D721Med (cell line): ENCODE measurements at regions not wholly inside any gene's neighbourhood (a gene's known extent, or its start where the extent isn't known, plus 50 kb on each side); places are given as distances from the start of the nearest gene placed in this dataset.

Experiments
- DNase-seq: peaks from one replicate; pipeline ENCODE4 v3.0.0; 2011; ENCODE audit warnings: low spot score; ENCODE audit not compliant: insufficient read length
- FAIRE-seq: peaks from 2 replicates; lab custom pipeline; 2011; peaks lifted over from hg19 to GRCh38; lab: Jason Lieb, UNC
- TF ChIP-seq, protein P1 (sequence below): IDR thresholded peaks from 2 replicates; pipeline ENCODE4 v1.5.1; 2012; ENCODE audit warnings: mild to moderate bottlenecking, control low read depth; ENCODE audit not compliant: insufficient read depth; ENCODE audit errors: missing control alignments

DNA sequence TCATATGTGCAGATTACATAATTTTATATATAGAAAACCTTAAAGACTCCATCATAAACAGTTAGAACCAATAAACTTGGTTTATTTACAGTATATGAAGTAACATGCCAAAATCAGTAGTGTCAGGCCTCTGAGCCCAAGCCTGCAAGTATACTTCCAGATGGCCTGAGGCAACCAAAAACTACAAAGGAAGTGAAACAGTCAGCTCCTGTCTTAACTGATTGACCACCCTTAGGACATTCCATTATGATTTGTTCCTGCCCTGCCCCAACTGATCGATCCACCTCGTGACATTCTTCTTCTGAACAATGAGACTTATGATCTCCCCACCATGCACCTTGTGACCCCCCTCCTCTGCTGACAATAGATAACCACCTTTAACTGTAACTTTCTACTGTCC lies 630.3 kb downstream of the AMY1C start:
- DNase-seq, result no peak
- TF ChIP-seq, protein P1, sequence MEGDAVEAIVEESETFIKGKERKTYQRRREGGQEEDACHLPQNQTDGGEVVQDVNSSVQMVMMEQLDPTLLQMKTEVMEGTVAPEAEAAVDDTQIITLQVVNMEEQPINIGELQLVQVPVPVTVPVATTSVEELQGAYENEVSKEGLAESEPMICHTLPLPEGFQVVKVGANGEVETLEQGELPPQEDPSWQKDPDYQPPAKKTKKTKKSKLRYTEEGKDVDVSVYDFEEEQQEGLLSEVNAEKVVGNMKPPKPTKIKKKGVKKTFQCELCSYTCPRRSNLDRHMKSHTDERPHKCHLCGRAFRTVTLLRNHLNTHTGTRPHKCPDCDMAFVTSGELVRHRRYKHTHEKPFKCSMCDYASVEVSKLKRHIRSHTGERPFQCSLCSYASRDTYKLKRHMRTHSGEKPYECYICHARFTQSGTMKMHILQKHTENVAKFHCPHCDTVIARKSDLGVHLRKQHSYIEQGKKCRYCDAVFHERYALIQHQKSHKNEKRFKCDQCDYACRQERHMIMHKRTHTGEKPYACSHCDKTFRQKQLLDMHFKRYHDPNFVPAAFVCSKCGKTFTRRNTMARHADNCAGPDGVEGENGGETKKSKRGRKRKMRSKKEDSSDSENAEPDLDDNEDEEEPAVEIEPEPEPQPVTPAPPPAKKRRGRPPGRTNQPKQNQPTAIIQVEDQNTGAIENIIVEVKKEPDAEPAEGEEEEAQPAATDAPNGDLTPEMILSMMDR, result no peak
- no peak for FAIRE-seq

DNA sequence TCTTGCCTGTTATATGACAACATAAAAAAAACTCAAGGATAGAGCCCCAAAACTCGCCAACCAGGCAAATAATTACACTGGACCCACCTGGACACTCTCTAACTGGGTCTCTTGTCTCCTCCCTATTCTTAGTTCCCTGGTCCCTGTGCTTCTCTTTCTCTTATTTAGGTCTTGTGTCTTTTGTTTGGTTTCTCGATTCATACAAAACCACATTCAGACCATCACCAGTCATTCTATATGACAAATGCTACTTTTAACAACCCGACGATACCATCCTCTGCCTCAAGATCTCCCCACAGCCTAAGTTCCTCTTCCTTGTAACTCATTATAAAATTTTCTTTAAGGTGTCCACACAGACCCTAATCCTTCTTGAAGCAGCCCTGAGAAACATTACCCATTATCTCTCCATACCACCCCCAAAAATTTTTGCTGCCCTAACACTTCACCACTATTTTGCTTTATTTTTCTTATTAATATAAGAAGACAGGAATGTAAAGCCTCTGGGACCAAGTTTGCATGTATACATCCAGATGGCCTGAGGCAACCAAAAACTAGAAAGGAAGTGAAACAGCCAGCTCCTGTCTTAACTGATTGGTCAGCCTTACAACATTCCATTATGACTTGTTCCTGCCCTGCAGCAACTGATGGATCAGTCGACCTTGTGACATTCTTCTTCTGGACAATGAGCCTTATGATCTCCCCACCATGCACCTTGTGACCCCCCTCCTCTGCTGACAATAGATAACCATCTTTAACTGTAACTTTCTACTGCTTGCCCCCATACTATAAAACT lies 638.2 kb downstream of the AMY1C start:
- no peak for DNase-seq
- no peak for FAIRE-seq
- TF ChIP-seq, protein P1, result no peak

DNA sequence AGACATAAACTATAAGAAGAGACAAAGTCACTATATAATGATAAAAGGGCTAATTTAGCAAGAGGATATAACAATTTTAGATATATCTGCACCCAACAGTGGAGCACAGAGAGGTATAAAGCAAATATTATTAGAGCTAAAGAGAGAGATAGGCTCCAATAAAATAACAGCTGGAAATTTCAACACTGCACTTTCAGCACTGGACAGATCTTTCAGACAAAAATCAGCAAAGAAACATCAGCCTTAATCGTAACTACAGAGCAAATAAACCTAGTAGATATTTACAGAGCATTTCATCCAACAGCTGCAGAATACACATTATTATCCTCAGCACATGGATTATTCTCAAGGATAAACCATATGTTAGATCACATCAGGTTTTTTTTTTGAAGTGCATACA lies 642.9 kb downstream of the AMY1C start:
- FAIRE-seq, result peak; percentile 21
- TF ChIP-seq, protein P1, result no peak
- no peak for DNase-seq

DNA sequence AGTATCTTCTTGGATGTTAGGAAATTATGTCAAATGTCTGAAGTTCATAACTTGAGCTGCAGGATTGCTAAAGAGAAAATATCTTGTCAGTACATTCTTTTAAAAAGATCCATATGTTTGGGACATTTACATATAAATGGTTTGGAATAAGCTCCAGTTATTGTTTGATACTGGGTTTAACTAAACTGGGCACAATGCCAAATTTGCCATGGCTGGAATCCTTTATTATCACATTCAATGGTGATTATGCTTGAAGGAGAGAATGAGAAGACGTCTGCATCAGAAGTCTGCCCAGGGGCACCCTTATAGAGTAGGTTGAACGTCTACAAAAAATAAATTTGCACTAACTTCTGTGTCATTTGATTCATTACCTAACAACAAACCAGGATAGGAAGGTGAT lies 652.5 kb downstream of the AMY1C start:
- FAIRE-seq, result no peak
- TF ChIP-seq, protein P1, result no peak
- no peak for DNase-seq

DNA sequence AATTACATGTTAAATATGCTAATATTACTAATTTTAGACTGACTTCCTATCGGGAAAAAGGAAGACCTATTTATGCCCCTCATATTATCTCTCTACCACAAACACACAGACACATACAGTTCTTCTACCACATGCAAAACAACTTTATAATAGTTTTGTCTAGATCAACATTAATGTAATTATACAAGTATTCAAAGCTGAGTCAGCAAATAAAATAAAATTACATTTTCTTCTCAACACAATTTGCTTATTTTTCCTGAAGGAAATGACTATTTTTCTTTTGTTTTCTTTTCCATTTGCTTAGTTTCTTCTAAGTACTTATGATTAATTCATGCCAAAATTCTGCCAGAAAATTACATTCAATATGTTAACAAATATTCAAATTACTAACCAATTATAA lies 654.2 kb downstream of the AMY1C start:
- no peak for FAIRE-seq
- DNase-seq, result no peak
- TF ChIP-seq, protein P1, result no peak

DNA sequence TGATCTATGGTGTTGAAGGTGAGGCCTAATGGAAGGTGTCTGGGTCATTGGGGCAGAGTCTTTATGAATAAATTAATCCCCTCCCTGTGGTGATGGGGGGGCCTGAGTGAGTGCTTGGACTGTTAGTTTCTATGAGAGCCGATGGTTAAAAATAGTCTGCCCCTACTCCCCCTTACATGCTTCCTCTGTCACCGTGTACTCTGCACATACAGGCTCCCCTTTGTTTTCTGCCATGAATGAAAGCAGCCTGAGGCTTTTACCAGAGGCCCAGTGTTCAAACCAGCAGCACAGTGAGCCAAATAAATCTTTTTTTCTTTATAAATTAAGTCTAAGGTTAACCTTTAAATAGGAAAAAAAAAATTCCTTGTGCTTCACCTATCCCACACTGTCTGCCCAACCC lies 657.0 kb downstream of the AMY1C start:
- no peak for DNase-seq
- TF ChIP-seq, protein P1, result no peak
- FAIRE-seq, result no peak

DNA sequence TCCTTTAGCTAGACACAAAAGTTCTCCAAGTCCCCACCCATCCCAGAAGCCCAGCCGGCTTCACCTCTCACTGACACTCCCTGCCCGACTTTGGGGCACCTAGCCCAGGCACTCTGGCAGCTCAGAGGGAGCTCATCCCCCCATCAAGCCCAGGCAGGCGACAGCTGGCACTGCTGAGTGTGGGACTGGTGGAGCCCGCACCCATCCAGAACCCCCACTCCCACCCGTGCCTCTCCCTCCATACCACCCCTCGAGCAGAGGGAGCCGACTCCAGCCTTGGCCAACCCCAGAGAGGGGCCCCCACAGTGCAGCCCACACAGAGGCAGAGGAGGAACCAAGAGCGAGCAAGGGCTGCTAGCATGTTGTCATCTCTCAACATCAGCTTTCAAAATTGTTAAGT lies 658.6 kb downstream of the AMY1C start:
- FAIRE-seq, result no peak
- TF ChIP-seq, protein P1, result no peak
- no peak for DNase-seq
